GM12875 (cell line): ENCODE measurements at regions not wholly inside any gene's neighbourhood (a gene's known extent, or its start where the extent isn't known, plus 50 kb on each side); places are given as distances from the start of the nearest gene placed in this dataset.

Experiments
- H3K4me3 ChIP-seq: one replicate; pipeline ENCODE4 v1.5.1; 2011; ENCODE audit warnings: low read depth, low read length, control low read depth
- TF ChIP-seq, protein P1 (sequence below): IDR thresholded peaks from 2 replicates; pipeline ENCODE4 v1.5.1; 2011; ENCODE audit warnings: low read depth, mild to moderate bottlenecking, control low read depth, inconsistent platforms, low read length, moderate library complexity, borderline replicate concordance; ENCODE audit not compliant: insufficient read depth

- no peak overlapping the region for H3K4me3 ChIP-seq
- TF ChIP-seq, protein P1, sequence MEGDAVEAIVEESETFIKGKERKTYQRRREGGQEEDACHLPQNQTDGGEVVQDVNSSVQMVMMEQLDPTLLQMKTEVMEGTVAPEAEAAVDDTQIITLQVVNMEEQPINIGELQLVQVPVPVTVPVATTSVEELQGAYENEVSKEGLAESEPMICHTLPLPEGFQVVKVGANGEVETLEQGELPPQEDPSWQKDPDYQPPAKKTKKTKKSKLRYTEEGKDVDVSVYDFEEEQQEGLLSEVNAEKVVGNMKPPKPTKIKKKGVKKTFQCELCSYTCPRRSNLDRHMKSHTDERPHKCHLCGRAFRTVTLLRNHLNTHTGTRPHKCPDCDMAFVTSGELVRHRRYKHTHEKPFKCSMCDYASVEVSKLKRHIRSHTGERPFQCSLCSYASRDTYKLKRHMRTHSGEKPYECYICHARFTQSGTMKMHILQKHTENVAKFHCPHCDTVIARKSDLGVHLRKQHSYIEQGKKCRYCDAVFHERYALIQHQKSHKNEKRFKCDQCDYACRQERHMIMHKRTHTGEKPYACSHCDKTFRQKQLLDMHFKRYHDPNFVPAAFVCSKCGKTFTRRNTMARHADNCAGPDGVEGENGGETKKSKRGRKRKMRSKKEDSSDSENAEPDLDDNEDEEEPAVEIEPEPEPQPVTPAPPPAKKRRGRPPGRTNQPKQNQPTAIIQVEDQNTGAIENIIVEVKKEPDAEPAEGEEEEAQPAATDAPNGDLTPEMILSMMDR: no peak
Measured at GRCh38 chr4:138301536-138301935, 59.4 kb upstream of the SLC7A11 start.

GRCh38 chr4:138300616-138301015, 58.5 kb upstream of the SLC7A11 start:
- H3K4me3 ChIP-seq: no peak overlapping the region
- TF ChIP-seq, protein P1: no peak

DNA sequence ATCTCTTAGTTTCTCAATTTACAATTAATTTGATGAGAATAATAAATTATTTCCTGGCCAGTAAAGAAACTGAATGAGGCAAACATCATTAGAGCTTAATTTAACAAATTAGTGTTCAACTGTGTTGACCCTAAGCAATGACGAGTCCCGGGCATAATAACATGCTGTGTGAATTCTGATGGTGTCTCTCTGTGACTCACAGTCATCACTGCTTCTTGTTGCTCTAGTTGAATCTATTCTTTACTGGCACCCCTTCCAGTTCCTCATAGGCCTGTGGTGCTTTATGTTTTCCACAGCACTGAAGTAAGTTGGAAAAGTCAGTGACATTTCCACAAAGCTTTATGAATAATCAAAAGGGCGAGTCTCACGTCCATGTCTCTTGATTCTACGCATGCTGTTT, 57.7 kb upstream of the SLC7A11 start:
- TF ChIP-seq, protein P1: no peak
- H3K4me3 ChIP-seq: no peak overlapping the region

GRCh38 chr4:138298866-138299265, 56.7 kb upstream of the SLC7A11 start:
- H3K4me3 ChIP-seq: no peak overlapping the region
- TF ChIP-seq, protein P1: no peak

GRCh38 chr4:138298431-138298830, 56.3 kb upstream of the SLC7A11 start:
- H3K4me3 ChIP-seq: no peak overlapping the region
- TF ChIP-seq, protein P1: no peak

- TF ChIP-seq, protein P1: no peak
- H3K4me3 ChIP-seq: no peak overlapping the region
Measured at GRCh38 chr4:138297743-138298405, 55.7 kb upstream of the SLC7A11 start.

- TF ChIP-seq, protein P1: no peak
- H3K4me3 ChIP-seq: no peak overlapping the region
Measured at GRCh38 chr4:138292321-138292720, 50.2 kb upstream of the SLC7A11 start.
